HUES48 (cell line): ENCODE measurements at regions not wholly inside any gene's neighbourhood (a gene's known extent, or its start where the extent isn't known, plus 50 kb on each side); places are given as distances from the start of the nearest gene placed in this dataset.

Experiments
- H3K27ac ChIP-seq: one replicate; pipeline ENCODE4 v1.7.0; 2013; ENCODE audit warnings: low read depth, low read length, inconsistent platforms
- H3K27me3 ChIP-seq: 2 replicates; pipeline ENCODE4 v1.6.1; 2013; ENCODE audit warnings: mild to moderate bottlenecking, low read length; ENCODE audit not compliant: control insufficient read depth, insufficient read depth
- H3K36me3 ChIP-seq: 2 replicates; pipeline ENCODE4 v1.6.1; 2013; ENCODE audit warnings: low read length; ENCODE audit not compliant: control insufficient read depth, insufficient read depth
- H3K4me1 ChIP-seq: 2 replicates; pipeline ENCODE4 v1.6.1; 2013; ENCODE audit warnings: mild to moderate bottlenecking, low read length; ENCODE audit not compliant: control insufficient read depth, insufficient read depth
- H3K4me3 ChIP-seq: 2 replicates; pipeline ENCODE4 v1.5.1; 2013; ENCODE audit warnings: mild to moderate bottlenecking, low read depth, low read length
- H3K9ac ChIP-seq: 2 replicates; pipeline ENCODE4 v1.6.1; 2013; ENCODE audit warnings: mild to moderate bottlenecking, low read depth, low read length, moderate library complexity
- H3K9me3 ChIP-seq: 2 replicates; pipeline ENCODE4 v1.6.1; 2013; ENCODE audit warnings: low read length; ENCODE audit not compliant: control insufficient read depth, insufficient read depth

GRCh38 chr3:65303431-65303830 is 615.6 kb upstream of the ADAMTS9 start:
- Histone ChIP-seq H3K9ac (no peak overlapping the region), H3K36me3 (no peaks in the 10 kb centered on the region), H3K27ac (no peak overlapping the region), H3K9me3 (no peaks in the 10 kb centered on the region), H3K27me3 (no peaks in the 10 kb centered on the region), H3K4me1 (no peaks in the 10 kb centered on the region), H3K4me3 (no peak overlapping the region)

GRCh38 chr3:65291448-65292125 is 603.8 kb upstream of the ADAMTS9 start:
- H3K27ac ChIP-seq = no peak overlapping the region
- H3K9ac ChIP-seq = no peak overlapping the region
- H3K4me3 ChIP-seq = no peak overlapping the region
- H3K9me3 ChIP-seq = no peaks in the 10 kb centered on the region
- H3K27me3 ChIP-seq = no peaks in the 10 kb centered on the region
- peaks cover 1% of the 10 kb centered on the region; the same call in 1 of the 2 replicates for H3K4me1 ChIP-seq
- H3K36me3 ChIP-seq = no peaks in the 10 kb centered on the region

GRCh38 chr3:65288776-65289175 is 601.0 kb upstream of the ADAMTS9 start:
- peaks cover 8% of the 10 kb centered on the region; the same call in 1 of the 2 replicates for H3K4me1 ChIP-seq
- no peaks in the 10 kb centered on the region for H3K27me3 ChIP-seq
- H3K9ac ChIP-seq = no peak overlapping the region
- H3K27ac ChIP-seq = no peak overlapping the region
- H3K36me3 ChIP-seq = no peaks in the 10 kb centered on the region
- H3K9me3 ChIP-seq = no peaks in the 10 kb centered on the region
- H3K4me3 ChIP-seq = no peak overlapping the region

GRCh38 chr3:65285956-65286355 is 598.2 kb upstream of the ADAMTS9 start:
- H3K9ac ChIP-seq = no peak overlapping the region
- no peak overlapping the region for H3K27ac ChIP-seq
- no peaks in the 10 kb centered on the region for H3K36me3 ChIP-seq
- H3K9me3 ChIP-seq = no peaks in the 10 kb centered on the region
- no peaks in the 10 kb centered on the region for H3K27me3 ChIP-seq
- no peak overlapping the region for H3K4me3 ChIP-seq
- H3K4me1 ChIP-seq = peaks cover 8% of the 10 kb centered on the region; the same call in 1 of the 2 replicates

DNA sequence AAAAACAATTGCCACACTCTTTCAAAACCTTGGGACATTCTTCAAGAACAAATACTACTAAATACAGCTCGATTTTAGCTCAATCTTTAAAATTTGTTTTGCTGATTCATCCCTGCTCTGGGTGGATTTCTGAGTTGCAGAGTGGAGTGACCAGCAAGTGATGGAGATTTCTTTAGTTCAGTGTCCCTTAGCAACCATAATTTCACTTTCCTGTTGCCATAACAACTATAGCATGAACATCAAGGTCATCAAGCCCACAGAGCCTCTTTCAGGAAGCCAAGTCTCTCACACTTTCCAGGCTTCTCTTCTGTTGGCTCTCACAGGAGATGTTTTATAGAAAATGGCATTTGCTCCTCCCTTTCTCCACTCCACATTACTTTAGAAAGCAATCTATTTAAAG is 597.2 kb upstream of the ADAMTS9 start:
- Histone ChIP-seq H3K9ac (no peak overlapping the region), H3K36me3 (no peaks in the 10 kb centered on the region), H3K9me3 (no peaks in the 10 kb centered on the region), H3K4me3 (no peak overlapping the region), H3K4me1 (peaks cover 8% of the 10 kb centered on the region; the same call in 1 of the 2 replicates), H3K27ac (no peak overlapping the region), H3K27me3 (no peaks in the 10 kb centered on the region)

- Histone ChIP-seq H3K9ac (no peak overlapping the region), H3K36me3 (no peaks in the 10 kb centered on the region), H3K9me3 (no peaks in the 10 kb centered on the region), H3K27me3 (no peaks in the 10 kb centered on the region), H3K27ac (no peak overlapping the region), H3K4me3 (no peak overlapping the region), H3K4me1 (peaks cover 8% of the 10 kb centered on the region; the same call in 1 of the 2 replicates)
Measured at GRCh38 chr3:65284546-65284945, 596.7 kb upstream of the ADAMTS9 start.

GRCh38 chr3:65279225-65279782 is 591.5 kb upstream of the ADAMTS9 start:
- Histone ChIP-seq H3K4me3 (no peak overlapping the region), H3K4me1 (peaks cover 14% of the 10 kb centered on the region; the same call in 1 of the 2 replicates), H3K27ac (no peak overlapping the region), H3K27me3 (no peaks in the 10 kb centered on the region), H3K9me3 (no peaks in the 10 kb centered on the region), H3K36me3 (no peaks in the 10 kb centered on the region), H3K9ac (no peak overlapping the region)

GRCh38 chr3:65277798-65278197 is 590.0 kb upstream of the ADAMTS9 start:
- Histone ChIP-seq H3K9me3 (no peaks in the 10 kb centered on the region), H3K4me3 (no peak overlapping the region), H3K27me3 (no peaks in the 10 kb centered on the region), H3K36me3 (no peaks in the 10 kb centered on the region), H3K27ac (no peak overlapping the region), H3K9ac (no peak overlapping the region), H3K4me1 (peaks cover 14% of the 10 kb centered on the region; the same call in 1 of the 2 replicates)

DNA sequence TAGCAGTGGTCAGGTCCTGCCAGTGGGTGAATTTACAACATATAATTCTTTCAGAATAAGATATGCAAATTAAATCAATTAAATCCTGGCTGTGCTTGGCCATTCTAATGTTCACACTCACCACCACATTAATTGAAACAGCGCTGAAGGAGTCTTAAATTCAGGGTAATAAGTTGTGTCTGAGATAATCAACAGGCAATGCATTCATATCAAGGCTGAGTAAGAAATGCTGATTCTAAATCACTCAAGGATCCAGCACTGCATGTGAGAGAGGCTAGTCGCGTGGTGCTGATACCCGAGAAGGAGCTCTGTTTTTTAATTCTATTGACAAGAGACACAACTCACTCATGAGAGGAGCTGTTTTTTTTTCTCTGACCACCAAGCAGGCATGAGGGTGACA is 588.8 kb upstream of the ADAMTS9 start:
- H3K36me3 ChIP-seq = no peaks in the 10 kb centered on the region
- no peaks in the 10 kb centered on the region for H3K27me3 ChIP-seq
- no peaks in the 10 kb centered on the region for H3K9me3 ChIP-seq
- H3K4me3 ChIP-seq = no peak overlapping the region
- peaks cover 14% of the 10 kb centered on the region; the same call in 1 of the 2 replicates for H3K4me1 ChIP-seq
- H3K27ac ChIP-seq = no peak overlapping the region
- H3K9ac ChIP-seq = no peak overlapping the region

DNA sequence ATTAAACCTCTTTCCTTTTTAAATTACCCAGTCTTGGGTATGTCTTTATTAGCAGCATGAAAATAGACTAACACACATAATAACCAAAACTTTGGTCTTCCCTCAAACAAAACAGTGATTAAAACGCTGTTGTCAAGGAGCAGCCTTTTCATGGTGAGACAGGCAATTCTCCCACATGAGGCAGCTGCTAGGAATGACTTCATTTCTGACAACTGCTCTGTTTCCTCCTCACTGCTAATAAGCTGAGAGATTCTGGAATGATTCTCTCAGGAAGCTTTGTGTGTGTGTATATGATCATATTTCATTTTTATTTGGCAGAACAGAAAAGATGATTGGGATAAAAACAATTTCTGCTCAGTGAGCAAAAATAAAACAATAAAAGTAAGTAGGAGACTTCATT is 580.6 kb upstream of the ADAMTS9 start:
- Histone ChIP-seq H3K4me3 (no peak overlapping the region), H3K4me1 (peaks cover 14% of the 10 kb centered on the region), H3K9ac (no peak overlapping the region), H3K27ac (no peak overlapping the region), H3K36me3 (no peaks in the 10 kb centered on the region), H3K9me3 (no peaks in the 10 kb centered on the region), H3K27me3 (no peaks in the 10 kb centered on the region)

GRCh38 chr3:65265942-65266590 is 578.3 kb upstream of the ADAMTS9 start:
- peaks cover 14% of the 10 kb centered on the region for H3K4me1 ChIP-seq
- no peaks in the 10 kb centered on the region for H3K27me3 ChIP-seq
- no peak overlapping the region for H3K27ac ChIP-seq
- no peaks in the 10 kb centered on the region for H3K9me3 ChIP-seq
- no peak overlapping the region for H3K4me3 ChIP-seq
- no peak overlapping the region for H3K9ac ChIP-seq
- no peaks in the 10 kb centered on the region for H3K36me3 ChIP-seq
